Upper lobe of left lung (tissue), 6 donors: ENCODE measurements at regions not wholly inside any gene's neighbourhood (a gene's known extent, or its start where the extent isn't known, plus 50 kb on each side); places are given as distances from the start of the nearest gene placed in this dataset.

Experiments
- ATAC-seq, 2 donors: fragments of 200-7000 bp; cut with Tn5 transposase; one replicate each; pipeline ENCODE4 v1.9.1; 2022; ENCODE audit warnings: mild to moderate bottlenecking in 2 of 2, moderate library complexity in 2 of 2; ENCODE audit not compliant: low FRiP score in 2 of 2
- DNase-seq, 2 donors: peaks; one replicate each; pipeline ENCODE4 v3.0.0-alpha.2; 2019 to 2020
- H3K27ac ChIP-seq, 4 donors: fragments of 200-600 bp; sonication (generic); one replicate each; pipeline ENCODE4 v1.5.1; 2016 to 2019
- H3K27me3 ChIP-seq, 4 donors: fragments of 200-600 bp; sonication (generic); one replicate each; pipeline ENCODE4 v1.5.1; 2017 to 2019
- H3K36me3 ChIP-seq, 4 donors: fragments of 200-600 bp; sonication (generic); one replicate each; pipeline ENCODE4 v1.5.1; 2016 to 2019
- H3K4me1 ChIP-seq, 4 donors: fragments of 200-600 bp; sonication (generic); one replicate each; pipeline ENCODE4 v1.5.1; 2018 to 2019
- H3K4me3 ChIP-seq, 4 donors: fragments of 200-600 bp; sonication (generic); one replicate each; pipeline ENCODE4 v1.5.1; 2017 to 2019; ENCODE audit warnings: mild to moderate bottlenecking in 2 of 4, moderate library complexity in 1 of 4
- H3K9me3 ChIP-seq, 4 donors: fragments of 200-600 bp; sonication (generic); one replicate each; pipeline ENCODE4 v1.5.1; 2018 to 2019
- EP300 ChIP-seq, 4 donors: sonication (generic); formaldehyde crosslinking; IDR thresholded peaks; one replicate each; pipeline ENCODE4 v1.5.1; 2017; ENCODE audit warnings: antibody characterized with exemption in 4 of 4, control low read depth in 2 of 4
- POLR2A ChIP-seq, 4 donors: fragments of 450-650 bp; IDR thresholded peaks; one replicate each; pipeline ENCODE4 v1.5.1; 2016 to 2017; ENCODE audit warnings: antibody characterized with exemption in 4 of 4, mild to moderate bottlenecking in 2 of 4
- POLR2AphosphoS5 ChIP-seq, 2 donors: sonication (generic); formaldehyde crosslinking; IDR thresholded peaks; one replicate each; pipeline ENCODE4 v1.5.1; 2017; ENCODE audit warnings: antibody characterized with exemption in 2 of 2
- WGBS, 2 donors: methylation state at CpG; one replicate each; pipeline ENCODE4 v1.1.5; 2017 to 2018; 5-methylcytosine and 5-hydroxymethylcytosine counted together
- TF ChIP-seq, protein P1 (sequence below), 6 experiments: fragments of 450-650 bp in 4 of 6; fragments of 200-600 bp in 2 of 6; sonication (generic) in 2 of 6; IDR thresholded peaks; one replicate each; pipeline ENCODE4 v1.5.1; 2016 to 2019; ENCODE audit warnings: antibody characterized with exemption in 6 of 6
- donor health status: DM: no; HTN: no; CAD: no; lungs with moderate emphysema.
- donor health status: DM: no; HTN: yes; CAD: no; lungs with severe emphysema.

DNA sequence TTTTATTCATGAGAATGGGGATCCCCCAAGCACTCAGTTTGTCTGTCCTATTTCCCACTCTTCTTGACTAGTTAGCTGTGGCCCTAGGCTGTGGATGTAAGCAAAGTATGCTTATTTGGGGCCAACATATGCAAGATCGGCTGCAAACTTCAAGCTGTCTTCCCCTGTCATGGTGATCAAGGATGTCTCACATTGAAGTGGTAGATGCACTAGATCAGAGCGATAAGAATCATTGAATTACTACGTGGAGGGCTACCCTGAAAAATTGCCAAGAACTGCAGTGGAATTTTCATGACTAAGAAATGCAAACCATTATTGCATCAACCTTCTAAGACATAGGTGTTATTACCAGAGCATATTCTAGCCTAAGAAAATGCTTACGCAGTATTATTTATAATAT is 527.4 kb downstream of the RNF144A start:
- H3K27me3 ChIP-seq = no peaks in the 10 kb centered on the region
- H3K36me3 ChIP-seq = no peaks in the 10 kb centered on the region
- no peaks in the 10 kb centered on the region for H3K4me1 ChIP-seq
- H3K4me3 ChIP-seq = no peak overlapping the region
- H3K9me3 ChIP-seq = no peaks in the 10 kb centered on the region
- no peak overlapping the region for H3K27ac ChIP-seq
- DNase-seq (no peak), ATAC-seq (no peak)
- no peak for TF ChIP-seq EP300 (IDR thresholded peaks at IDR 0.05)
- TF ChIP-seq POLR2A (IDR thresholded peaks at IDR 0.05) = no peak
- TF ChIP-seq, protein P1, sequence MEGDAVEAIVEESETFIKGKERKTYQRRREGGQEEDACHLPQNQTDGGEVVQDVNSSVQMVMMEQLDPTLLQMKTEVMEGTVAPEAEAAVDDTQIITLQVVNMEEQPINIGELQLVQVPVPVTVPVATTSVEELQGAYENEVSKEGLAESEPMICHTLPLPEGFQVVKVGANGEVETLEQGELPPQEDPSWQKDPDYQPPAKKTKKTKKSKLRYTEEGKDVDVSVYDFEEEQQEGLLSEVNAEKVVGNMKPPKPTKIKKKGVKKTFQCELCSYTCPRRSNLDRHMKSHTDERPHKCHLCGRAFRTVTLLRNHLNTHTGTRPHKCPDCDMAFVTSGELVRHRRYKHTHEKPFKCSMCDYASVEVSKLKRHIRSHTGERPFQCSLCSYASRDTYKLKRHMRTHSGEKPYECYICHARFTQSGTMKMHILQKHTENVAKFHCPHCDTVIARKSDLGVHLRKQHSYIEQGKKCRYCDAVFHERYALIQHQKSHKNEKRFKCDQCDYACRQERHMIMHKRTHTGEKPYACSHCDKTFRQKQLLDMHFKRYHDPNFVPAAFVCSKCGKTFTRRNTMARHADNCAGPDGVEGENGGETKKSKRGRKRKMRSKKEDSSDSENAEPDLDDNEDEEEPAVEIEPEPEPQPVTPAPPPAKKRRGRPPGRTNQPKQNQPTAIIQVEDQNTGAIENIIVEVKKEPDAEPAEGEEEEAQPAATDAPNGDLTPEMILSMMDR (IDR thresholded peaks at IDR 0.05) = no peak
- TF ChIP-seq POLR2AphosphoS5 (IDR thresholded peaks at IDR 0.05) = no peak
- 72 to 85% methylated on average over 4 of the region's 4 CpGs for WGBS, 2 donors

DNA sequence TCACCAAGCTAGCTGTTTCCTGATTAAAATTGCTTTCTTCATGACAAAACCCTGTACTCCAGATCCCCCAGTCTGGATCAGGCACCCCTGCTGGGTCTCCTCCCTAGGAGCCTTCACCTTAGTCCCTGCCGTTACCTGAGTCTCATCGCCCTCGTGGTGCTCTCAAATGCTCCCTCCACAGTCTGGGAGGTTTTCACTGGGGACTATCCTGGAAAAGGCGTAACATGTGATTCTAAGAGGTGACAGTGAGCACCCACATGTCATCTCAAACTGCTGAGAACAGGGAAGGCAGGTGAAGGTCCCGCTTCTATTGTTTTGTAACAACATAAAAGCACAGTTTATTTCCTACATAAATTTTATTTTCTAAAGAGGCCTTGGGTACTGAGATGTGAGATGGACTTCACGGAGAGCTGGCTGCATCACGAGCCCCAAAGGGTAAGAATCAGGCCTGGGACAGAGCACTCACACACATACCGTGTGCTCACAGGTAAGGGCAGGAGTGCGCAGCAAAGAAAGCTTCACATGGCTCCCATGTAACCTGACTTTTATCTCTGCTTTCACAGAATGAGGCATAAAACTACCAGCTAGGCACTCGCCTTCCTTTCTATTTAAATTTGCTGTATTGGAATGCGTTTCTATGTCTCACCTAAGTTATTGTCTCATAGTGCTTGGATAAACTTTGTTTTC is 531.5 kb downstream of the RNF144A start:
- H3K9me3 ChIP-seq = no peaks in the 10 kb centered on the region
- H3K4me3 ChIP-seq = no peak overlapping the region
- ATAC-seq (no peak), DNase-seq (no peak)
- no peaks in the 10 kb centered on the region for H3K36me3 ChIP-seq
- no peaks in the 10 kb centered on the region for H3K27me3 ChIP-seq
- H3K4me1 ChIP-seq = no peaks in the 10 kb centered on the region
- 93 to 96% methylated on average over 11 of the region's 11 CpGs for WGBS, 2 donors
- H3K27ac ChIP-seq = no peak overlapping the region
- TF ChIP-seq EP300 (IDR thresholded peaks at IDR 0.05) (no peak), POLR2A (IDR thresholded peaks at IDR 0.05) (no peak), POLR2AphosphoS5 (IDR thresholded peaks at IDR 0.05) (no peak)
- TF ChIP-seq, protein P1 (IDR thresholded peaks at IDR 0.05) = no peak

DNA sequence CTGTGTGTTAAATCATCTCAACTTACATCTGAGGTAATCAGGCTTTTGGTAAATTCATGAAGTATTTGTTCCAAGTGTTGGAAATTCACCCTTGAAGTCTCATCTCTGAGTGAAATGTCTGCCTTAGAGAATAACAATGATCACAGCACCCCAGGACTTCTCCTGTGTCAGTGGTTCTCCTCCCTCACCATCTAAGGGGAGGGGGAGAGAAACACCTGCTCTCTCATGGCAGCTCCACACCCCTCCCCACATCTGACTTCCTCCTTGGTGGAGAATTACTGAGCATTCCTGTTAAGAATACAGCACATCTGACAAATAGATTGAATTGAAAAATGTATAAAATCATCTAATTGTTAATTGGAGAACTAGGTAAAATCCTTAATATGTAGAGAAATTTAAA is 532.1 kb downstream of the RNF144A start:
- DNase-seq (no peak), ATAC-seq (no peak)
- TF ChIP-seq EP300 (IDR thresholded peaks at IDR 0.05) = no peak
- no peak for TF ChIP-seq POLR2AphosphoS5 (IDR thresholded peaks at IDR 0.05)
- TF ChIP-seq, protein P1 (IDR thresholded peaks at IDR 0.05) = no peak
- no peak for TF ChIP-seq POLR2A (IDR thresholded peaks at IDR 0.05)
- Histone ChIP-seq H3K4me3 (no peak overlapping the region), H3K36me3 (no peaks in the 10 kb centered on the region), H3K9me3 (no peaks in the 10 kb centered on the region), H3K4me1 (no peaks in the 10 kb centered on the region), H3K27ac (no peak overlapping the region), H3K27me3 (no peaks in the 10 kb centered on the region)

DNA sequence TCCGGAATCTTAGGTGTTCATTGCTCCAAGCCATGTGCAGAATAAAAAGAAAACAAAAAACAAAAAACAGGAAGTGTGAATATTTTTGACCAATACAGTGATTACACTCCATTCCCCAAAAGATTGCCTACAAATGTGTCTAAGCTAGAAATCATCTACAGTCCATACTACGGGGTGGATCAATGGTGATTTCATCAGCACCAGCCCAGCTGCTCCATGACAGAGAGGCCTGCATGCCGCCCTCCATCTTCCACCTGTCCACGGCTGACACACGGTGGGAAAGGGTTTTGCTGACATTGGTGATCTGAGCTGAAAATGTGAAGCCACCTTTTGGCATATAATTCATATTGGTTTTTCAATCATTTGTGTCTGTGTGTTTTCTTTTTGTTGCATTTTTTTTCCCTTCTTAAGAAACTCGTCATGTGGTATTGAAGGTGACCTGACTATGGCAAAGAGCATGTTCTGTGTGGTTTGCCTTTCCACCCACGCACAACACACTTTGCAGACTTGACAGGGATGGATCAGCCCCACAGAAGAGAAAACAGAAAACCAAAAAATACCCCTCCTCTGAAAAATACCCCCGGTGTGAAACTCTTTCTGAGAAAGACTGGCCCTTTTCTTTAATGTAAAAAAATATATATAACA is 533.1 kb downstream of the RNF144A start:
- DNase-seq (no peak), ATAC-seq (no peak)
- no peaks in the 10 kb centered on the region for H3K4me1 ChIP-seq
- TF ChIP-seq EP300 (IDR thresholded peaks at IDR 0.05) = no peak
- no peak for TF ChIP-seq POLR2AphosphoS5 (IDR thresholded peaks at IDR 0.05)
- TF ChIP-seq POLR2A (IDR thresholded peaks at IDR 0.05) = no peak
- TF ChIP-seq, protein P1 (IDR thresholded peaks at IDR 0.05) = no peak
- H3K27ac ChIP-seq = no peak overlapping the region
- no peaks in the 10 kb centered on the region for H3K27me3 ChIP-seq
- 84 to 87% methylated on average over 8 of the region's 8 CpGs for WGBS, 2 donors
- H3K4me3 ChIP-seq = no peak overlapping the region
- no peaks in the 10 kb centered on the region for H3K36me3 ChIP-seq
- no peaks in the 10 kb centered on the region for H3K9me3 ChIP-seq

DNA sequence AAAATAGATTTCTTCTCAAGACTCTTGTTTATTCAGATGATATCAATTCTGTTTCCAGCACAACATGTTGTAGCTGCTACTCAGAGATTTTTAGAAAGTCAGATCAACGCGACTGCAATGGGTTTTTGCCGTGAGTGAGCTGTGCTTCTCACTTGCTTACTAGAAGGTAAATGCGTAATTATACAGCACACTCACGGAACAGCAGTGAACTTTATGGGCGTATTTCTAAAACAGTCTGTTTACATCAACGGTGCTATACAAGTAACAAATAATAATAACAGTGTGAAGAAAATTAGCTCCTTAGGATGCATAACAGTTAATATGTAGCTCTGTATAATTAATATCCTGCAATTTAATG is 533.6 kb downstream of the RNF144A start:
- no peak overlapping the region for H3K27ac ChIP-seq
- no peaks in the 10 kb centered on the region for H3K36me3 ChIP-seq
- H3K9me3 ChIP-seq = no peaks in the 10 kb centered on the region
- WGBS, 2 donors = 85 to 89% methylated on average over 7 of the region's 7 CpGs
- H3K27me3 ChIP-seq = no peaks in the 10 kb centered on the region
- DNase-seq = no peak
- ATAC-seq = no peak
- TF ChIP-seq, protein P1 (IDR thresholded peaks at IDR 0.05) = no peak
- TF ChIP-seq POLR2AphosphoS5 (IDR thresholded peaks at IDR 0.05) (no peak), POLR2A (IDR thresholded peaks at IDR 0.05) (no peak), EP300 (IDR thresholded peaks at IDR 0.05) (no peak)
- no peaks in the 10 kb centered on the region for H3K4me1 ChIP-seq
- H3K4me3 ChIP-seq = no peak overlapping the region
